Endodermal cell (in vitro differentiated cells): ENCODE measurements at regions not wholly inside any gene's neighbourhood (a gene's known extent, or its start where the extent isn't known, plus 50 kb on each side); places are given as distances from the start of the nearest gene placed in this dataset.

ENCODE experiments used
- DNase-seq: peaks from one replicate; pipeline ENCODE4 v3.0.0-alpha.2; 2017
- H3K27ac ChIP-seq: 2 replicates; pipeline ENCODE4 v1.5.1; 2013; ENCODE audit warnings: mild to moderate bottlenecking, low read depth, low read length, moderate library complexity
- H3K27me3 ChIP-seq: 2 replicates; pipeline ENCODE4 v1.6.1; 2013; ENCODE audit warnings: mild to moderate bottlenecking, low read length, moderate library complexity; ENCODE audit not compliant: insufficient read depth, control insufficient read depth, poor library complexity, severe bottlenecking
- H3K36me3 ChIP-seq: 2 replicates; pipeline ENCODE4 v1.7.0; 2013; ENCODE audit warnings: mild to moderate bottlenecking, low read length, moderate library complexity; ENCODE audit not compliant: control insufficient read depth, insufficient read depth
- H3K4me1 ChIP-seq: one replicate; pipeline ENCODE4 v1.7.0; 2013; ENCODE audit warnings: low read length; ENCODE audit not compliant: control insufficient read depth, insufficient read depth
- H3K4me3 ChIP-seq: 2 replicates; pipeline ENCODE4 v1.5.1; 2013; ENCODE audit warnings: mild to moderate bottlenecking, low read length, moderate library complexity
- H3K9ac ChIP-seq: 2 replicates; pipeline ENCODE4 v1.6.1; 2013; ENCODE audit warnings: mild to moderate bottlenecking, low read length, moderate library complexity; ENCODE audit not compliant: poor library complexity, severe bottlenecking; ENCODE audit errors: extremely low read depth
- H3K9me3 ChIP-seq: 2 replicates; pipeline ENCODE4 v1.6.1; 2013; ENCODE audit warnings: mild to moderate bottlenecking, low read length, moderate library complexity; ENCODE audit not compliant: control insufficient read depth
- H3K27ac Mint-ChIP-seq: 2 replicates; pipeline ENCODE4 v1.8.0; 2020; ENCODE audit warnings: mixed read lengths
- H3K27me3 Mint-ChIP-seq: 2 replicates; pipeline ENCODE4 v1.8.0; 2021; ENCODE audit warnings: mild to moderate bottlenecking, mixed read lengths; ENCODE audit not compliant: insufficient read depth
- H3K36me3 Mint-ChIP-seq: 2 replicates; pipeline ENCODE4 v1.8.0; 2020; ENCODE audit warnings: low read depth, mixed read lengths
- H3K4me1 Mint-ChIP-seq: 2 replicates; pipeline ENCODE4 v1.8.0; 2020; ENCODE audit warnings: mixed read lengths
- H3K4me3 Mint-ChIP-seq: 2 replicates; pipeline ENCODE4 v1.8.0; 2020; ENCODE audit warnings: mild to moderate bottlenecking, moderate library complexity, mixed read lengths
- H3K9me3 Mint-ChIP-seq: 2 replicates; pipeline ENCODE4 v1.8.0; 2020; ENCODE audit warnings: mild to moderate bottlenecking, mixed read lengths
- CTCF ChIP-seq: fragments of 200-600 bp; sonication (generic); conservative IDR thresholded peaks from 2 replicates; pipeline ENCODE4 v1.5.0; 2021; ENCODE audit warnings: antibody characterized with exemption, mild to moderate bottlenecking
- WGBS, 2 experiments: methylation state at CpG; one replicate each; pipeline versions ENCODE4 v1.1.5 to v1.1.7; 2013; ENCODE audit warnings: missing lambda C conversion rate in 2 of 2, mixed read lengths in 1 of 2; ENCODE audit not compliant: insufficient coverage in 1 of 2, insufficient read length in 1 of 2; 5-methylcytosine and 5-hydroxymethylcytosine counted together

- no peaks in the 10 kb centered on the region for H3K36me3 ChIP-seq
- Mint-ChIP-seq H3K4me1 (peaks cover 15% of the 10 kb centered on the region), H3K27ac (no peak overlapping the region), H3K9me3 (peaks cover 8% of the 10 kb centered on the region), H3K4me3 (no peak overlapping the region), H3K36me3 (no peaks in the 10 kb centered on the region), H3K27me3 (peaks cover 5% of the 10 kb centered on the region)
- no peak for TF ChIP-seq CTCF
- WGBS, 2 experiments: 90 to 94% methylated on average over 3 to 10 of the region's 10 CpGs
- no peak for DNase-seq
- H3K9ac ChIP-seq: no peak overlapping the region
- H3K27me3 ChIP-seq: no peaks in the 10 kb centered on the region
- peaks cover 11% of the 10 kb centered on the region for H3K9me3 ChIP-seq
- H3K4me3 ChIP-seq: no peak overlapping the region
- peaks cover 8% of the 10 kb centered on the region for H3K4me1 ChIP-seq
- no peak overlapping the region for H3K27ac ChIP-seq
Observed at GRCh38 chr13:24012648-24013047, 115.3 kb upstream of the C1QTNF9B start.

- Histone ChIP-seq H3K27me3 (no peaks in the 10 kb centered on the region), H3K4me3 (no peak overlapping the region), H3K36me3 (no peaks in the 10 kb centered on the region), H3K9ac (no peak overlapping the region), H3K9me3 (peaks cover 11% of the 10 kb centered on the region), H3K4me1 (peaks cover 8% of the 10 kb centered on the region), H3K27ac (no peak overlapping the region)
- no peak overlapping the region for H3K4me3 Mint-ChIP-seq
- peaks cover 8% of the 10 kb centered on the region for H3K9me3 Mint-ChIP-seq
- H3K27me3 Mint-ChIP-seq: peaks cover 4% of the 10 kb centered on the region
- WGBS, 2 experiments: 92 to 93% methylated on average over 4 to 6 of the region's 6 CpGs
- TF ChIP-seq CTCF: no peak
- no peak for DNase-seq
- peaks cover 14% of the 10 kb centered on the region for H3K4me1 Mint-ChIP-seq
- no peak overlapping the region for H3K27ac Mint-ChIP-seq
- H3K36me3 Mint-ChIP-seq: no peaks in the 10 kb centered on the region
Observed at GRCh38 chr13:24013189-24013588, 115.9 kb upstream of the C1QTNF9B start.

- Histone ChIP-seq H3K9ac (no peak overlapping the region), H3K36me3 (no peaks in the 10 kb centered on the region), H3K27ac (no peak overlapping the region), H3K27me3 (no peaks in the 10 kb centered on the region), H3K4me1 (no peaks in the 10 kb centered on the region), H3K4me3 (no peak overlapping the region), H3K9me3 (no peaks in the 10 kb centered on the region)
- 93 to 94% methylated on average over 7 to 8 of the region's 8 CpGs for WGBS, 2 experiments
- TF ChIP-seq CTCF: no peak
- Mint-ChIP-seq H3K27ac (no peak overlapping the region), H3K4me3 (no peak overlapping the region), H3K36me3 (no peaks in the 10 kb centered on the region), H3K27me3 (no peaks in the 10 kb centered on the region), H3K9me3 (no peaks in the 10 kb centered on the region), H3K4me1 (no peaks in the 10 kb centered on the region)
- DNase-seq: no peak
Observed at GRCh38 chr13:24016046-24016445, 118.7 kb upstream of the C1QTNF9B start.
